ENCODE measurements at regions not wholly inside any gene's neighbourhood (a gene's known extent, or its start where the extent isn't known, plus 50 kb on each side); places are given as distances from the start of the nearest gene placed in this dataset.
A peak's percentile ranks its signal among the peaks of the same experiment; 100 is the strongest.
"Not testable (repeated sequence)": the region's sequence is repeated elsewhere in the genome, so short reads cannot be mapped to it uniquely, and the experiment has no call there.

DNA sequence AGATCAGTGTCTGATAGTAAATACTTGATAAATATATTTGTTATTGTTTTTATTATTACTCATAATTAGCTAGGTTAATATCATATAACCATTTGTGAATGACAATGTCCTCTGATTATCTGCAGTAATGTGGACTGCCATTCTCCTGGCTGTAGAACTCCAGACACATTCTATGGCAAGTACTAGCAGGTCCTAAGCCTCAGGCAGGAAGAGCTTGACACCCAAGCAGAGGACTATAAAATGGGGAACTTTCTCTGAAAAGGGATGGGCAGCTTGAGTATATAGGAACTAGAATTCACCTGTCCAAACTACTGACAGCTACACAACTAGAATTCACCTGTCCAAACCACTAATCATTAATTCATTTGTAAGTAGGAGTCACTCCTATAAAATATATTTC is 649.4 kb downstream of the CPS1 start:
- no peaks in the 10 kb centered on the region for H3K79me2 ChIP-seq (ENCODE audit: insufficient read depth, low read length)
- ChIA-PET CTCF (interaction anchor here (0.5 kb wide), 1 partner anchor 10 kb away, joined by 3 read pairs; no protein-coding TSS in a partner anchor), RAD21 (ENCODE audit: low non-redundant PET in 1 of 2, low total read pairs in 2 of 2, uncharacterized antibody in 2 of 2, unreplicated experiment in 2 of 2) (no interaction called here), POLR2A (no interaction called here)
- no peak for TF ChIP-seq CBX3 (IDR thresholded peaks at IDR 0.05; ENCODE audit: low read depth)
- TF ChIP-seq, protein P1, sequence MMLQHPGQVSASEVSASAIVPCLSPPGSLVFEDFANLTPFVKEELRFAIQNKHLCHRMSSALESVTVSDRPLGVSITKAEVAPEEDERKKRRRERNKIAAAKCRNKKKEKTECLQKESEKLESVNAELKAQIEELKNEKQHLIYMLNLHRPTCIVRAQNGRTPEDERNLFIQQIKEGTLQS (IDR thresholded peaks at IDR 0.05) = no peak
- no peak for TF ChIP-seq FOSL1 (IDR thresholded peaks at IDR 0.05; ENCODE audit: low read depth)
- TF ChIP-seq POLR2A (IDR thresholded peaks at IDR 0.05; ENCODE audit: borderline replicate concordance, extremely low read depth, insufficient read depth, insufficient read length) = no peak
- TF ChIP-seq RAD21 (IDR thresholded peaks at IDR 0.05; ENCODE audit: low read depth) = no peak
- TF ChIP-seq ELF1 (IDR thresholded peaks at IDR 0.05; ENCODE audit: borderline replicate concordance, low read depth) = no peak
- no peak for TF ChIP-seq ZFX (IDR thresholded peaks at IDR 0.05)
- no peak for TF ChIP-seq JUND (IDR thresholded peaks at IDR 0.05)
- TF ChIP-seq, protein P2, sequence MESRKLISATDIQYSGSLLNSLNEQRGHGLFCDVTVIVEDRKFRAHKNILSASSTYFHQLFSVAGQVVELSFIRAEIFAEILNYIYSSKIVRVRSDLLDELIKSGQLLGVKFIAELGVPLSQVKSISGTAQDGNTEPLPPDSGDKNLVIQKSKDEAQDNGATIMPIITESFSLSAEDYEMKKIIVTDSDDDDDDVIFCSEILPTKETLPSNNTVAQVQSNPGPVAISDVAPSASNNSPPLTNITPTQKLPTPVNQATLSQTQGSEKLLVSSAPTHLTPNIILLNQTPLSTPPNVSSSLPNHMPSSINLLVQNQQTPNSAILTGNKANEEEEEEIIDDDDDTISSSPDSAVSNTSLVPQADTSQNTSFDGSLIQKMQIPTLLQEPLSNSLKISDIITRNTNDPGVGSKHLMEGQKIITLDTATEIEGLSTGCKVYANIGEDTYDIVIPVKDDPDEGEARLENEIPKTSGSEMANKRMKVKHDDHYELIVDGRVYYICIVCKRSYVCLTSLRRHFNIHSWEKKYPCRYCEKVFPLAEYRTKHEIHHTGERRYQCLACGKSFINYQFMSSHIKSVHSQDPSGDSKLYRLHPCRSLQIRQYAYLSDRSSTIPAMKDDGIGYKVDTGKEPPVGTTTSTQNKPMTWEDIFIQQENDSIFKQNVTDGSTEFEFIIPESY (IDR thresholded peaks at IDR 0.05; ENCODE audit: extremely low read depth, insufficient replicate concordance, low read length) = no peak
- no peak overlapping the region for H2AFZ ChIP-seq (ENCODE audit: low read depth, low read length, poor library complexity, severe bottlenecking)
- no peak for ATAC-seq
- H3K9me2 ChIP-seq (ENCODE audit: insufficient read depth) = no peaks in the 10 kb centered on the region
- no peaks in the 10 kb centered on the region for H3K27me3 ChIP-seq (ENCODE audit: insufficient read depth, low read length)
- BruUV-seq (replicated peaks) = no TSS peak
- intact Hi-C loops (cut with micrococcal nuclease) = no loop called here
- H3K27ac ChIP-seq (ENCODE audit: low read depth, low read length) = no peak overlapping the region
- no peak overlapping the region for H3K4me3 ChIP-seq (replicated peaks in 1 of 2; ENCODE audit: low read depth in 1 of 2, low read length in 2 of 2)
- no peaks in the 10 kb centered on the region for H3K4me1 ChIP-seq (ENCODE audit: control insufficient read depth in 1 of 2, insufficient read depth in 2 of 2, low read length in 2 of 2)
- H3K9ac ChIP-seq (ENCODE audit: low read length) = no peak overlapping the region
- DNase-seq (ENCODE audit: low read depth, low spot score) = no peak
- H3K4me2 ChIP-seq (ENCODE audit: low read length) = no peak overlapping the region
- H3K36me3 ChIP-seq (ENCODE audit: control insufficient read depth in 1 of 2, insufficient read depth in 2 of 2, low read length in 2 of 2) = no peaks in the 10 kb centered on the region
- no peaks in the 10 kb centered on the region for H4K20me1 ChIP-seq (ENCODE audit: insufficient read depth)
- H3K9me3 ChIP-seq (ENCODE audit: control insufficient read depth in 1 of 2, insufficient read depth in 1 of 2, low read depth in 1 of 2, low read length in 2 of 2) = no peaks in the 10 kb centered on the region

DNA sequence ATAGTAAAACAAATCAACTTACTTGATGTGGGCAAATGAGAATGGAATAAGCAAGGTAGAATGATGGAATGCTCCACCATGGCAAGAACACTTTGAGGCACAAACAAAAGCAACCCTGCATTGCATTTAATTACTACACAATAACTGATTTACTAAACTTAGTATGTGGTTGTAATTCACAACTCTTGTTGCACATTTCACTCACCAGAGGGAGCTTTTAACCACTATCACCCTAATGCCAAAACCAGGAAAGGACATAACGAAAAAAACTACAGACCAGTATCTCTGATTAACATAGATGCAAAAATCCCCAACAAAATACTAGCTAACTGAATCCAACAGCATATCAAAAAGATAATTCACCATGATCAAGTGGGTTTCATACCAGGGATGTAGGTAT is 659.8 kb downstream of the CPS1 start:
- Histone ChIP-seq H3K79me2 (ENCODE audit: insufficient read depth, low read length) (no peaks in the 10 kb centered on the region), H3K9ac (ENCODE audit: low read length) (no peak overlapping the region), H3K4me1 (ENCODE audit: control insufficient read depth in 1 of 2, insufficient read depth in 2 of 2, low read length in 2 of 2) (no peaks in the 10 kb centered on the region), H4K20me1 (ENCODE audit: insufficient read depth) (no peaks in the 10 kb centered on the region), H3K27me3 (ENCODE audit: insufficient read depth, low read length) (no peaks in the 10 kb centered on the region), H2AFZ (ENCODE audit: low read depth, low read length, poor library complexity, severe bottlenecking) (no peak overlapping the region), H3K27ac (ENCODE audit: low read depth, low read length) (no peak overlapping the region), H3K9me3 (ENCODE audit: control insufficient read depth in 1 of 2, insufficient read depth in 1 of 2, low read depth in 1 of 2, low read length in 2 of 2) (no peaks in the 10 kb centered on the region), H3K9me2 (ENCODE audit: insufficient read depth) (no peaks in the 10 kb centered on the region), H3K4me2 (ENCODE audit: low read length) (no peak overlapping the region), H3K36me3 (ENCODE audit: control insufficient read depth in 1 of 2, insufficient read depth in 2 of 2, low read length in 2 of 2) (no peaks in the 10 kb centered on the region), H3K4me3 (replicated peaks in 1 of 2; ENCODE audit: low read depth in 1 of 2, low read length in 2 of 2) (no peak overlapping the region)
- DNase-seq (ENCODE audit: low read depth, low spot score) (no peak), ATAC-seq (no peak; the same call in 1 of the 2 replicates)
- no TSS peak for BruUV-seq (replicated peaks)
- intact Hi-C loops (cut with micrococcal nuclease) = loop anchor here (10.0 kb wide), 1 partner anchor 1329 kb away; no protein-coding TSS in a partner anchor
- RAD21 ChIA-PET (ENCODE audit: low non-redundant PET in 1 of 2, low total read pairs in 2 of 2, uncharacterized antibody in 2 of 2, unreplicated experiment in 2 of 2) = no interaction called here
- POLR2A ChIA-PET = no interaction called here
- CTCF ChIA-PET = interaction anchor here (0.7 kb wide), 1 partner anchor 11 kb away, joined by 3 read pairs; no protein-coding TSS in a partner anchor
- TF ChIP-seq, protein P3, sequence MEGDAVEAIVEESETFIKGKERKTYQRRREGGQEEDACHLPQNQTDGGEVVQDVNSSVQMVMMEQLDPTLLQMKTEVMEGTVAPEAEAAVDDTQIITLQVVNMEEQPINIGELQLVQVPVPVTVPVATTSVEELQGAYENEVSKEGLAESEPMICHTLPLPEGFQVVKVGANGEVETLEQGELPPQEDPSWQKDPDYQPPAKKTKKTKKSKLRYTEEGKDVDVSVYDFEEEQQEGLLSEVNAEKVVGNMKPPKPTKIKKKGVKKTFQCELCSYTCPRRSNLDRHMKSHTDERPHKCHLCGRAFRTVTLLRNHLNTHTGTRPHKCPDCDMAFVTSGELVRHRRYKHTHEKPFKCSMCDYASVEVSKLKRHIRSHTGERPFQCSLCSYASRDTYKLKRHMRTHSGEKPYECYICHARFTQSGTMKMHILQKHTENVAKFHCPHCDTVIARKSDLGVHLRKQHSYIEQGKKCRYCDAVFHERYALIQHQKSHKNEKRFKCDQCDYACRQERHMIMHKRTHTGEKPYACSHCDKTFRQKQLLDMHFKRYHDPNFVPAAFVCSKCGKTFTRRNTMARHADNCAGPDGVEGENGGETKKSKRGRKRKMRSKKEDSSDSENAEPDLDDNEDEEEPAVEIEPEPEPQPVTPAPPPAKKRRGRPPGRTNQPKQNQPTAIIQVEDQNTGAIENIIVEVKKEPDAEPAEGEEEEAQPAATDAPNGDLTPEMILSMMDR (IDR thresholded peaks at IDR 0.05 in 2 of 3, conservative IDR thresholded peaks at IDR 0.05 in 1 of 3; ENCODE audit: borderline replicate concordance in 1 of 3, insufficient read depth in 1 of 3, low read depth in 2 of 3, low read length in 2 of 3) = peak; percentile 28 to 53 (median 43); a peak in 5 of 6 replicates
- TF ChIP-seq JUND (IDR thresholded peaks at IDR 0.05) (no peak), SIN3A (IDR thresholded peaks at IDR 0.05; ENCODE audit: low read depth) (no peak), RAD21 (IDR thresholded peaks at IDR 0.05; ENCODE audit: low read depth) (peak; percentile 51), ZFX (IDR thresholded peaks at IDR 0.05) (no peak)

DNA sequence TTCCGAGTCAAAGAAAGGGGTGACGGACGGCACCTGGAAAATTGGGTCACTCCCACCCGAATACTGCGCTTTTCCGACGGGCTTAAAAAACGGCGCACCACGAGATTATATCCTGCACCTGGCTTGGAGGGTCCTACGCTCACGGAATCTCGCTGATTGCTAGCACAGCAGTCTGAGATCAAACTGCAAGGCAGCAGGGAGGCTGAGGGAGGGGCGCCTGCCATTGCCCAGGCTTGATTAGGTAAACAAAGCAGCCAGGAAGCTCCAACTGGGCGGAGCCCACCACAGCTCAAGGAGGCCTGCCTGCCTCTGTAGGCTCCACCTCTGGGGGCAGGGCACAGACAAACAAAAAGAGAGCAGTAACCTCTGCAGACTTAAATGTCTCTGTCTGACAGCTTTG is 663.1 kb downstream of the CPS1 start:
- H3K4me3 ChIP-seq (replicated peaks in 1 of 2; ENCODE audit: low read depth in 1 of 2, low read length in 2 of 2); H3K9me3 ChIP-seq (ENCODE audit: control insufficient read depth in 1 of 2, insufficient read depth in 1 of 2, low read depth in 1 of 2, low read length in 2 of 2); H2AFZ ChIP-seq (ENCODE audit: low read depth, low read length, poor library complexity, severe bottlenecking); DNase-seq (ENCODE audit: low read depth, low spot score); H3K36me3 ChIP-seq (ENCODE audit: control insufficient read depth in 1 of 2, insufficient read depth in 2 of 2, low read length in 2 of 2); H3K79me2 ChIP-seq (ENCODE audit: insufficient read depth, low read length); H3K4me1 ChIP-seq (ENCODE audit: control insufficient read depth in 1 of 2, insufficient read depth in 2 of 2, low read length in 2 of 2); H3K27me3 ChIP-seq (ENCODE audit: insufficient read depth, low read length); H3K9me2 ChIP-seq (ENCODE audit: insufficient read depth); H3K27ac ChIP-seq (ENCODE audit: low read depth, low read length); RAD21 ChIA-PET (ENCODE audit: low non-redundant PET in 1 of 2, low total read pairs in 2 of 2, uncharacterized antibody in 2 of 2, unreplicated experiment in 2 of 2); ATAC-seq; BruUV-seq (replicated peaks); POLR2A ChIA-PET; CTCF ChIA-PET; H3K9ac ChIP-seq (ENCODE audit: low read length); H3K4me2 ChIP-seq (ENCODE audit: low read length); H4K20me1 ChIP-seq (ENCODE audit: insufficient read depth): not testable (repeated sequence)
- intact Hi-C loops (cut with micrococcal nuclease) = loop anchor here (10.0 kb wide), 1 partner anchor 1325 kb away; no protein-coding TSS in a partner anchor

Measured in HCT116 (cell line).